Fibroblast of lung (primary cell): ENCODE measurements at regions not wholly inside any gene's neighbourhood (a gene's known extent, or its start where the extent isn't known, plus 50 kb on each side); places are given as distances from the start of the nearest gene placed in this dataset.

ENCODE experiments used
- EZH2 ChIP-seq: IDR thresholded peaks from 2 replicates; pipeline ENCODE4 v1.5.1; 2012; ENCODE audit warnings: low read length, control low read depth, mild to moderate bottlenecking; ENCODE audit errors: missing control alignments
- TF ChIP-seq, protein P1 (sequence below), 2 donors: IDR thresholded peaks in 1 of 2; conservative IDR thresholded peaks in 1 of 2; 1 replicate in 1 of 2; 2 replicates in 1 of 2; pipeline ENCODE4 v1.5.1; 2011 to 2012; ENCODE audit warnings: low read length in 2 of 2, control low read depth in 1 of 2, inconsistent platforms in 1 of 2, low read depth in 1 of 2, mild to moderate bottlenecking in 1 of 2

DNA sequence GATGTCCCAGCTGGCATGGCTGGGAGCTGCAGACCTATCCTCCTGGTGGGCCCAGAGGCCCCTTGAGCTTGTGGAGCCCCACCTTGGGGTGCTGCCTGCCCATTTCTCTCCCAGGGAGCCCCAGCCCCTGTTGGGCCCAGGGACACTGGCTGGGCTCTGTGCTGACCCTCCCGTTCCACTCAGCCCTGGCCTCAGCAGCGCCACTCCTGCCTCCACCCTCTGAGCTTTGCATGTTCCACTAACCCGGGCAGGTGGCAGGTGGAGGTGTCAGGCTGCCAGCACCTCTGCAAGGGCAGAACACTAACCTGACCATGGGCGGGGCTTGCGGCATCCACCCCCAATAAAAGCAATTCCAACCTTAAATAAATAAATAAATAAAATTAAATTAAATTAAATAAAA lies 299.2 kb downstream of the LRIG3 start:
- TF ChIP-seq, protein P1, sequence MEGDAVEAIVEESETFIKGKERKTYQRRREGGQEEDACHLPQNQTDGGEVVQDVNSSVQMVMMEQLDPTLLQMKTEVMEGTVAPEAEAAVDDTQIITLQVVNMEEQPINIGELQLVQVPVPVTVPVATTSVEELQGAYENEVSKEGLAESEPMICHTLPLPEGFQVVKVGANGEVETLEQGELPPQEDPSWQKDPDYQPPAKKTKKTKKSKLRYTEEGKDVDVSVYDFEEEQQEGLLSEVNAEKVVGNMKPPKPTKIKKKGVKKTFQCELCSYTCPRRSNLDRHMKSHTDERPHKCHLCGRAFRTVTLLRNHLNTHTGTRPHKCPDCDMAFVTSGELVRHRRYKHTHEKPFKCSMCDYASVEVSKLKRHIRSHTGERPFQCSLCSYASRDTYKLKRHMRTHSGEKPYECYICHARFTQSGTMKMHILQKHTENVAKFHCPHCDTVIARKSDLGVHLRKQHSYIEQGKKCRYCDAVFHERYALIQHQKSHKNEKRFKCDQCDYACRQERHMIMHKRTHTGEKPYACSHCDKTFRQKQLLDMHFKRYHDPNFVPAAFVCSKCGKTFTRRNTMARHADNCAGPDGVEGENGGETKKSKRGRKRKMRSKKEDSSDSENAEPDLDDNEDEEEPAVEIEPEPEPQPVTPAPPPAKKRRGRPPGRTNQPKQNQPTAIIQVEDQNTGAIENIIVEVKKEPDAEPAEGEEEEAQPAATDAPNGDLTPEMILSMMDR (conservative IDR thresholded peaks at IDR 0.05 in 1 of 2, IDR thresholded peaks at IDR 0.05 in 1 of 2; ENCODE audit: low read depth in 1 of 2, low read length in 2 of 2), result no peak
- no peak for TF ChIP-seq EZH2
